PC-9 (cell line): ENCODE measurements at regions not wholly inside any gene's neighbourhood (a gene's known extent, or its start where the extent isn't known, plus 50 kb on each side); places are given as distances from the start of the nearest gene placed in this dataset.

Experiments used
- BruUV-seq: library from RNA; stranded (reverse); fragments of 400-500 nt; replicated peaks from 2 replicates; lab custom pipeline; 2021; lab: Mats Ljungman, UMichigan
- CTCF ChIA-PET: fragments of 300-600 bp; sonication (Branson Sonifier 250); formaldehyde crosslinking; loops from one replicate; lab custom pipeline; 2022; ENCODE audit warnings: antibody characterized with exemption; lab: Charles Lee
- POLR2A ChIA-PET: fragments of 300-600 bp; sonication (Branson Sonifier 250); formaldehyde crosslinking; loops from one replicate; lab custom pipeline; 2022; ENCODE audit warnings: antibody characterized with exemption; ENCODE audit not compliant: unreplicated experiment; lab: Charles Lee
- DNase-seq, 2 experiments: peaks; one replicate each; pipeline versions ENCODE4 v3.0.0 to v3.0.0-alpha.2; 2015 to 2022; ENCODE audit warnings: mixed read lengths in 1 of 2
- H2AFZ ChIP-seq: fragments of 200-600 bp; sonication (generic); 2 replicates; pipeline ENCODE4 v1.8.1; 2017; ENCODE audit warnings: antibody characterized with exemption
- H3F3A ChIP-seq: fragments of 200-600 bp; sonication (generic); 2 replicates; pipeline ENCODE4 v1.8.1; 2017; ENCODE audit warnings: antibody characterized with exemption, mild to moderate bottlenecking, low read depth; ENCODE audit not compliant: insufficient read depth
- H3K27ac ChIP-seq: fragments of 200-600 bp; sonication (generic); 2 replicates; pipeline ENCODE4 v1.6.1; 2016; ENCODE audit warnings: mixed run types
- H3K27me3 ChIP-seq: fragments of 200-600 bp; sonication (generic); 2 replicates; pipeline ENCODE4 v1.6.1; 2016; ENCODE audit warnings: low read depth, mixed run types; ENCODE audit not compliant: insufficient read depth
- H3K36me3 ChIP-seq: fragments of 200-600 bp; sonication (generic); 2 replicates; pipeline ENCODE4 v1.6.1; 2016; ENCODE audit warnings: low read depth, mixed run types
- H3K4me1 ChIP-seq: fragments of 200-600 bp; sonication (generic); replicated peaks from 2 replicates; pipeline ENCODE4 v1.6.1; 2016; ENCODE audit warnings: mixed run types; ENCODE audit not compliant: insufficient read depth
- H3K4me2 ChIP-seq: fragments of 200-600 bp; sonication (generic); 2 replicates; pipeline ENCODE4 v1.6.1; 2017; ENCODE audit warnings: mixed run types
- H3K4me3 ChIP-seq: fragments of 200-600 bp; sonication (generic); 2 replicates; pipeline ENCODE4 v1.6.1; 2016; ENCODE audit warnings: mixed run types
- H3K79me2 ChIP-seq: fragments of 200-600 bp; sonication (generic); 2 replicates; pipeline ENCODE4 v1.6.1; 2017; ENCODE audit warnings: low read depth, mixed run types
- H3K9me2 ChIP-seq: fragments of 200-600 bp; sonication (generic); 2 replicates; pipeline ENCODE4 v1.8.1; 2017; ENCODE audit warnings: mild to moderate bottlenecking; ENCODE audit not compliant: insufficient read depth
- H3K9me3 ChIP-seq: fragments of 200-600 bp; sonication (generic); 2 replicates; pipeline ENCODE4 v1.8.1; 2016; ENCODE audit warnings: low read depth; ENCODE audit not compliant: insufficient read depth
- H4K20me1 ChIP-seq: fragments of 200-600 bp; sonication (generic); 2 replicates; pipeline ENCODE4 v1.8.1; 2017; ENCODE audit not compliant: insufficient read depth
- CTCF ChIP-seq: fragments of 200-600 bp; sonication (generic); conservative IDR thresholded peaks from 2 replicates; pipeline ENCODE4 v1.6.1; 2017; ENCODE audit warnings: mixed run types, antibody characterized with exemption, mild to moderate bottlenecking, moderate library complexity
- EZH2 ChIP-seq: fragments of 200-600 bp; sonication (generic); IDR thresholded peaks from 2 replicates; pipeline ENCODE4 v1.8.0; 2017; ENCODE audit warnings: antibody characterized with exemption, low read depth
- intact Hi-C: fragments of 100-400 bp; cut with micrococcal nuclease; formaldehyde crosslinking; loops from one replicate; pipeline ENCODE4 v1.10.0; 2022; ENCODE audit not compliant: unreplicated experiment

DNA sequence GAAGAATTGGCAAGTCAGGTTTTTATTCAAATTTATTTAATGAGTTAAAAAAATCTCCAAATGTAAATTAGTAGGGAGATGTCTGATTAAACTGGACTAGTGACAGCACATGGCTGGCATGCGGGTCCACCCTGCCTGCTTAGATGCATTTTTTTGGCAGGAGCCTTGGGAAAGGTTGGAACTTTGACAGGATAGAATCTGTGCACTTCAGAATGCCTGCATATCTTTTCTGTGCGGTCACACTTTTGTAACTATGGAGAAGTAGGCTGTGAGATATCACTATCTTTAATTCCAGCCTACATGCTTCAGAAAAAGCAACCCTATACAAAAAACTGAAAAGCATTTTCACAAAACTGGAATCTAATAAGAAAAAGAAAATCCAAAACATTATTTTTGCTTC lies 317.8 kb downstream of the MBD2 start:
- H3K4me3 ChIP-seq = no peak overlapping the region
- no peak for DNase-seq
- ChIA-PET POLR2A (no interaction called here), CTCF (no interaction called here)
- H3K4me2 ChIP-seq = no peak overlapping the region
- no peaks in the 10 kb centered on the region for H3K9me3 ChIP-seq
- intact Hi-C loops = no loop called here
- TF ChIP-seq CTCF = no peak
- no peak for TF ChIP-seq EZH2
- H3K27ac ChIP-seq = no peak overlapping the region
- H3K79me2 ChIP-seq = no peaks in the 10 kb centered on the region
- H3K4me1 ChIP-seq = no peaks in the 10 kb centered on the region
- no peaks in the 10 kb centered on the region for H3K27me3 ChIP-seq
- H3K36me3 ChIP-seq = no peaks in the 10 kb centered on the region
- no TSS peak for BruUV-seq
- H3F3A ChIP-seq = no peaks in the 10 kb centered on the region
- no peak overlapping the region for H2AFZ ChIP-seq
- no peaks in the 10 kb centered on the region for H4K20me1 ChIP-seq
- H3K9me2 ChIP-seq = no peaks in the 10 kb centered on the region

DNA sequence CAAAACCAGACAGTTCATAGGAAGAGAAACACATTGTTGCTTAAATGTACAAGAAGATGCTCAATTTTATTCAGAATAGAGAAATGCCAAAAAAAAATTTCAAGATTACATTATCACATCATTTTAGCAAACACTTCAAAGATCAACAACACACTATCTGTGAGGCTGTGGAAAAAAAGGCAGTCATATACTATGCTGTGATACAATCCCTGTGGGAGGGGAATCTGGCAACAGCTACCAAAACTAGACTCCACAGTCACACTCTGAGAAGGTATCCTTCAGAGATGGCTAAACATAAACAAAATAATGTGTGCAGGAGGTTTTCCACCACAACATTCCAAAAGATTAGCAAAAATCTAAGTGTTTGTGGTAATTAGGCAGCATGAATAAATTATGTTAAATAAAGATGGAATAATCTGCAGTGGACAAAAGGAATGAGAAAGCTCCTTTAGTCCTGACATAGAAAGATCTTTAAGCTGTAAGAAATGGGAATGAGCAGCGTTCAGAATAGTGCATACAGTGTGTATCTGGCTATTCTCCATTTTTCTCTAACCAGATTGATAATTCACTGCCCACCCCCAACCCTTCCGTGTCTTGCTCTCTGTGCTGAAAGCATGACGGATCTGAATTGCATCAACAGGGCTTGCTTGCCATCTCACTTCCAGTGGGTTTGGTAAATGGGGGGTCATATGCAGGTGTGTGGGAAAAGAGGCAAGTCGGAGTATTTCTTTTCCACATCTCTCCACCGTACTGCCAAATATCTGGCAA lies 329.6 kb downstream of the MBD2 start:
- no peaks in the 10 kb centered on the region for H4K20me1 ChIP-seq
- ChIA-PET CTCF (no interaction called here), POLR2A (no interaction called here)
- no peak for DNase-seq
- no peak overlapping the region for H2AFZ ChIP-seq
- H3F3A ChIP-seq = no peaks in the 10 kb centered on the region
- no TSS peak for BruUV-seq
- no peaks in the 10 kb centered on the region for H3K27me3 ChIP-seq
- H3K4me1 ChIP-seq = no peaks in the 10 kb centered on the region
- H3K4me3 ChIP-seq = no peak overlapping the region
- TF ChIP-seq CTCF = no peak
- TF ChIP-seq EZH2 = no peak
- H3K36me3 ChIP-seq = no peaks in the 10 kb centered on the region
- no peak overlapping the region for H3K27ac ChIP-seq
- no peaks in the 10 kb centered on the region for H3K9me3 ChIP-seq
- intact Hi-C loops = no loop called here
- no peaks in the 10 kb centered on the region for H3K79me2 ChIP-seq
- no peaks in the 10 kb centered on the region for H3K9me2 ChIP-seq
- H3K4me2 ChIP-seq = no peak overlapping the region

DNA sequence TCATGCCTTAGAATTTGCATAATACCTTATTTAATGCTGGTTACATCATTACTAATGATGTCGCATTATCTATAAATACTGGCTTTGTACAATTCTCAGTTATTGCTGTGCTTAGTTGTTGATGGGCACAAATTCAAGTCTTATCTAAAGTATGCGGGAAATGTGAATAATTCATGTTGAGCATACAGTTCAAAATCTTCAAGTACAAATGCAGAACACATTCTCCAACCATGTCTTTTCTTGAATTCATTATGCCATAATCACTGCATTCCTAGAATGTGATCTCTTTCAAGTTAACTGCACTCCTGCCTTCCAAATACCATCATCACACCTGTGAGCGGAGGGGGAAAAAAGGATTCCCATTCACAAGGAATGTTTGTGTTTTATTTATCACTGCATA lies 337.0 kb downstream of the MBD2 start:
- no peak overlapping the region for H3K4me2 ChIP-seq
- DNase-seq = no peak
- POLR2A ChIA-PET = no interaction called here

More for the DNA sequence above, 337.0 kb downstream of the MBD2 start:
- intact Hi-C loops = no loop called here
- Histone ChIP-seq H2AFZ (no peak overlapping the region), H3K9me2 (no peaks in the 10 kb centered on the region), H3K36me3 (no peaks in the 10 kb centered on the region), H3K79me2 (no peaks in the 10 kb centered on the region), H3K4me1 (no peaks in the 10 kb centered on the region), H3K9me3 (no peaks in the 10 kb centered on the region), H3K27me3 (no peaks in the 10 kb centered on the region), H3K4me3 (no peak overlapping the region), H4K20me1 (no peaks in the 10 kb centered on the region), H3F3A (no peaks in the 10 kb centered on the region), H3K27ac (no peak overlapping the region)
- TF ChIP-seq EZH2 = no peak
- no peak for TF ChIP-seq CTCF
- no TSS peak for BruUV-seq
- CTCF ChIA-PET = no interaction called here
